ENCODE measurements at regions not wholly inside any gene's neighbourhood (a gene's known extent, or its start where the extent isn't known, plus 50 kb on each side); places are given as distances from the start of the nearest gene placed in this dataset.

- DNase-seq: no peak
Measured at GRCh38 chr4:19301527-19301926, 950.2 kb upstream of the SLIT2 start.

- DNase-seq: no peak
Measured at GRCh38 chr4:19300213-19300612, 951.5 kb upstream of the SLIT2 start.

GRCh38 chr4:19298998-19299397, 952.7 kb upstream of the SLIT2 start:
- DNase-seq: no peak

DNA sequence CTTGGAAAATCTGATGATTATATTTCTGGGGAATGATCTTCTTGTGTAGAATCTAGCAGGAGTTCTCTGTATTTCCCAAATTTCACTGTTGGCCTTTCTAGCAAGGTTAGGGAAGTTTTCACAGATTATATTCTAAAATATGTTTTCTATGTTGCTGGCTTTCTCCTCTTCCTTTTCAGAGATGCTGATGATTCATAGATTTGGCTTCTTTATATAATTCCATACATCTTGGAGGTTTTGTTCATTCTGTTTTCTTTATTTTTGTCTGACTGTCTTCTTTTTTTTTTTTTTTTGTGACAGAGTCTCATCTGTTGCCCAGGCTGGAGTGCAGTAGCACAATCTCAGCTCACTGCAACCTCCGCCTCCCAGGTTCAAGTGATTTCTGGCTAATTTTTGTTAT, 957.9 kb upstream of the SLIT2 start:
- DNase-seq: no peak

- no peak for DNase-seq
Measured at GRCh38 chr4:19293080-19293479, 958.6 kb upstream of the SLIT2 start.

- DNase-seq: no peak
Measured at GRCh38 chr4:19286924-19287323, 964.8 kb upstream of the SLIT2 start.

- no peak for DNase-seq
Measured at GRCh38 chr4:19285146-19285545, 966.6 kb upstream of the SLIT2 start.

DNA sequence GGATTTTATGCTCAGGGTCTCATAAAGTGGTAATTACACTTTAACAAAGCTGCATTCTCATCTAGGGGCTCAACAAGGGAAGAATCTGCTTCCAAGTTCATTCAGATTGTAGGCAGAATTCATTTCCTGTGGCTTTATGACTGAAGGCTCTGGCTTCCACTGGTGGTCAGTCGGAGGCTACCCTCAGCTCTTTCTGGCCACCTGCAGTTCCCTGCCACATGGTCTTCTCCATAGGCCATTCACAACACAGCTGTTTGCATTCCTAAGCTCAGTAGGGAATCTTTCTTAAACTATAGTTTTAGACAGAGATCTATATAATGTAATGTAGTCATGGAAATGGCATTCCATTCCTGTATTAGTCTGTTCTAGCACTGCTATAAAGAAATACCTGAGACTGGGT, 973.0 kb upstream of the SLIT2 start:
- no peak for DNase-seq

- DNase-seq: no peak
Measured at GRCh38 chr4:19266566-19266965, 985.1 kb upstream of the SLIT2 start.

DNA sequence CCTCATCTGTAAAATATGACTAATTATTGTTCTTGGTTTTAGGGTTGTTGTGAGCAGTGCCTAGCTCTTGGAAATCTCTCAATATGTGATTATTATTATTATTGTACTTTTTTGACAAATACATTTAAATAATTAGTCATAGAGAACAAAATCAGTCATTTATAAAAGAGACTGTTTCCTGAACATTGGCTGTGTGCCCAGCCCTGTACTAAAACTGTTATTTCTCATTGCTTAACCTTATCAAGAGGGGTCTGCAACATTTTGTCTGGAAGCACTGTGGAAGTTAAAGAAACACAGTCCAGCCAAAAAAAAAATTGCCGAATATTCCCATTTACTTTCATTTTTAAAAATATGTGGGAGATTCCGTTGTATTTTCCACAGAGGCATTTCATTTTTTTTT, 989.2 kb upstream of the SLIT2 start:
- no peak for DNase-seq

DNA sequence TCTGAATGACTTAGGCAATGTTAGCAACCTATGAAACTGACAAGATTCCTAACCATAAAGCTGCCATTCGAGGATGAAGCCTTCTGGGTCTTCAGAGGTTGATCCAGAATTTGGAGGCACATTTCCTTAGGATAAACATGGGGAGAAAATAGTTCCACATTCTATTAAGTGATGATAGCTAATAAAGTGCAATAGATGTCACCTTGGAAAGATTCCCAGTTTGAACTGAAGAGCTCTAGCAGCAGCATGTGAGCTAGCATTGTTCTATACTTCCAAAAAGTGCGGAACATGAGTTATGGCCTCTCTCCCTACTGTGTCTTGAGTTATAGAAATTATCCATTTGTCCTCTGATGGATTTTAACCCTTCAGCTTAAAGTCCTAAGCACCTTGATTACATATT, 991.4 kb upstream of the SLIT2 start:
- no peak for DNase-seq

DNA sequence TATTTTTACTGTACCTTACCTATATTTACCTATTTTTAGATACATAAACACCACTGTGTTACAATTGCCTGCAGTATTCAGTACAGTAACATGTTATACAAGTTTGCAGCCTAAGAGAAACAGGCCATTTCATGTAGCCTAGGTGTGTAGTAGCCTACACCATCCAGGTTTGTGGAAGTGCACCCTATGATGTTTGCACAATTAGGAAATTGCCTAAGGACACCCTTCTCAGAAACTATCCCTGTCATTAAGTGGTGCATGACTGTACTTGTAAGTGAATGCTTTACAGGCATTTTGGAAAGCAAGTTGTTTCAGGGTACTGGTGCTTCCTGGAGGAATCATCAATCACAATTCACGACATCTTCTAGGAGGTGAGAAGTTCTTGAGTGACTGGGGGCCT, 991.8 kb upstream of the SLIT2 start:
- DNase-seq: no peak

DNA sequence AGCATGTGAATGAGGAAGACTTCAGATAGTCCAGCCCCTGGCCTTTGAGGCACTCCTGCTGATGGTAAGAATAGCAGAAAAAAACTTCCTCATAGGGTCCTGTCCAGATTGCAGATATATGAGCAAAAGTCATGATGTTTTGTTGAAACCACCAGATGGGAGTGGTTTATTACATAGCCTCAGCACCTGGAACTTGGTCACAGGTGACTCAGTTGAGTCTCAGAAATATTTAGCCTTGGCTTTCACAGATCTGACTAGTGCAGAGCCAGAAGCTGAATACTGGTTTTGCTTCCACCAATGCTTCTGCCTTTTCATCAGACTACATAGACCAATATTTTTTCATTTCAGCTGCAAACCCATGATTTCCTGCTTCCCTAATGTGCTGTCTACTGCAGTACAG, 994.9 kb upstream of the SLIT2 start:
- no peak for DNase-seq

DNA sequence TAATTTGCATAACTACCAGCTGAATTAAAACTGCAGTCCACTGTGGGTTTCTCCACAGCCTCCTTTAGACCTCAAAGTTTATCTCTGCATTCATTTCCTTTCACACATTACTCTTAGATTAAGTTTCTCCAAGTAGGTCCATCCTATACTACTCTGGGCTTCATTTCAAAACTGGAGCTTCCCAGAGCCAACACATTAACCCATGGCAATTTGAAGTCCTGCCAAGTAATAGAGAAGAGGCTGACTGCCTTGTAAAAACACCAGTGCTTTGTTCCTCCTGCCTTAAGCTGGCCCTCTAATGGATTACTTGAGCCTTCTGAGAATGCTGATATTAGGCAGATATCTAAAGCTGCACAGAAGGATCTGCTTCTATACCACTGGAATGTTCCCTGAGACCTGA, 997.2 kb upstream of the SLIT2 start:
- no peak for DNase-seq

DNA sequence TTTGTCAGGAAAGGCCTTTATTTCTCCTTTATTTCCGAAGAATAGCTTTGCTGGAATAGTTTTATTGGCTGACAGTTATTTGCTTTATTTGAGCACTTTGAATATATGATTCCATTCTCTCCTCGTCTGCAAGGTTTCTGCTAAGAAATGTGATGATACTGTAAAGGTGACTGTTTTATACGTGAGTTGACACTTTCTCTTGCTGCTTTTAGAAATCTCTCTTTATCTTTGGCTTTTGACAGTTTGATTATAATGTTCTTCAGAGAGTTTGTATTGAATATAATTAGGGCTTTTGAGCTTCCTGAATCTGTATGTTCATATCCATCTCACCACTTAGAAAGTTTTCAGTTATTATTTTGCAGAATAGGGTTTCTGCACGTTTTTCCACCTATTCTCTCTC, 1003.7 kb upstream of the SLIT2 start:
- no peak for DNase-seq

- DNase-seq: no peak
Measured at GRCh38 chr4:19241895-19242294, 1009.8 kb upstream of the SLIT2 start.

- no peak for DNase-seq
Measured at GRCh38 chr4:19239565-19239964, 1012.1 kb upstream of the SLIT2 start.

DNA sequence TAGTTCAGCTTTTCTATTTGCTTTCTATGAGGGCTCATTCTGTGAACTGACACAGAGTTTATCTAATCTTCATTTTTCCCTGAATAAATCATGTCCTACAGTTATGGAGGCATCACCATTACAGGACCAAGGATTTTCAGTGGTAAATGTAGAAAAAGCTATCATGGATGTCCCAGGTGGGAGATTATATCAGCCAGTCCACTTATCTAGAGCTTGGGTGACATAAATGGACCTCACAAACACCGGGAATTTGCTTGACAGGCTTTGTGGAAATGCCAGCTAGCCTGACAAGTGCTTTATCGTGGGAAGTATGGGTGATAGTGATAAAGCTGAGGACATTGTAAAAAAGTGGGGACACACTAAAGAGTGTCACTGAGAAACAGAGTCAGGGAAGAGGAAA, 1015.2 kb upstream of the SLIT2 start:
- no peak for DNase-seq

GRCh38 chr4:19230906-19231545, 1020.7 kb upstream of the SLIT2 start:
- no peak for DNase-seq

- no peak for DNase-seq
Measured at GRCh38 chr4:19227701-19228100, 1024.0 kb upstream of the SLIT2 start.

DNA sequence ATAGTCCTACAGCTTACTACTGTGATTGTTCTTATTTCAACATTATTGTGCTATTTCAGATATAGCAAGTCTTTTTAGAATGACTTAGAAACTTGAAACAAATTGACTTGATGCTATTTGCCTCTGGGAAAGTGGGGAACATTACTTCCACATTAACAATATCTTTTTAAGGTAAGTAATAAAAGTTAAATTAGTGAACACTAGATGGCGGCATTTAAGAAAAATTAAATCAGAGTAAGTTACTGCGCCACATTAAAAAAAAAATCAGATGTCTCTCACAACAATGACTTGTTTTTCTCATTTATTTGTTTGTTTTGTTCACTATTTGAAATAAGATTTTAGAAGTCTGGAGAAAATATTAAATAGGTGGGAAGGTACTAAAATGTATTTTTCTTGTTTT, 1026.9 kb upstream of the SLIT2 start:
- no peak for DNase-seq

GRCh38 chr4:19216476-19216875, 1035.2 kb upstream of the SLIT2 start:
- no peak for DNase-seq

DNA sequence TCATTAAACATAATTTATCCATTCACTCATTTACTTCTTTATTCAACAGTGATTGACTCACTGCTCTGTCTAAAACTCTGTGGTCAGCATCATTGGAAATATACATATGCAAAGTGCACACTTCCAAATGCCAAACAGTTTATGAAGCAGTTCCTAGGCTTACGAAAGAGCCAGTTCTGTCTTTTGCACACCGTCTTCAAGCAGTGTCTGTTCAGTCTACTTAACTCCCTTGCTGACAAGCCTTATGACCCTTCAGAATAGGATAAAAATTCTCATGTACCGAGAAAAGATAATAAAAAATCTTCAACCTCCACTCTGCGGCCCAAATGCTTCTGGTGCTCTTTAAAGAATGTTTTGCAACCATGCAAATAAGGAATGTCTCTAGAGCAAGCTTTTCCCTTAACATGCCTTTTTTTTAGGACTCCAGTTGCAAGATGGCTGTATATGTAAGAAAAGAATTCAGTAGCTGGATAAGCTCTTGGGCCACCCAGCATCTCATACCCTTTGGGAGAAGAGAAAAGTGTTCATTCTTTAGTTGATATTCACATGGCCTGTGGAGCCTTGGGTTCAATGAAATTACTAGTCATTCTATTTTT, 1037.0 kb upstream of the SLIT2 start:
- DNase-seq: no peak

DNA sequence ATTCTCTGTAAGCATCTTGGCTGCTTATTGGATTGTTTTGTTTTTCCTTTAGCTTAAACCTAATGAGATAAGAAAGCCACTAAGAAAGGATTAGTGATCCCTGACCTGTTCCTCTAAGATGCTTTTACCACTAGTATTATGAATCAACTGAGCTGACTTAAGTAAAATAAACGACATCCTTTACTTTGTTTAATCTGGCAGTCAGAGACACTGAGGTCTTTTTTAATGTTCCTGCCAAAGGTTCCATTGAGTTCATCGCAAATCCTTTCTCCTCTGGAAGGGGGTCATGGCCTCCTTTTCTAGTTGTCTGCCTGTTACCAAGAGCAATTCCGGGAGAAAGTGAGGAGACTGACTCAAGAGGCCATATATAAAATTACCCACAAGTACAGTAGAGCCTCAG, 1038.3 kb upstream of the SLIT2 start:
- no peak for DNase-seq

DNA sequence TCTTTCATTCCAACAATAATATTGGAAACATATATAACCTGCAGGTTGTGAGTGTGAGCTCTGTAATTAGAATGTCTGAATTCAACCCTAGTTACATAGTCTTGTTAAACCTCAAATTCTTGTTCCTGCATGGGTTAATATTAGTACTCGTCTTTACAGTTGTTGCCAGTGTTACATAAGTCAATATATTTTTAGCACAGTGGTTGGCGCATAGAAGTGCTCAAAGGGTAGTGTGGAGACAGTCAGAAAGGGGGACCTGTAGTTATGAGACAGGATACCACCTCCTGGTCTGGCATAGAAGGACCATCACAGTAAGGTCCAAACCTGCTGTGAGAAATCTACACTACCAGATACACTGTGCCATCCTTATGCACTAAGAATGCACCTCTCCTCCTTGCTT, 1045.9 kb upstream of the SLIT2 start:
- no peak for DNase-seq

Data from effector CD4-positive, alpha-beta T cell (primary cell).